SK-N-SH treated with all-trans-retinoic acid at 6 μM for 48 hours (cell line): ENCODE measurements at regions not wholly inside any gene's neighbourhood (a gene's known extent, or its start where the extent isn't known, plus 50 kb on each side); places are given as distances from the start of the nearest gene placed in this dataset.
"Not testable (repeated sequence)": the region's sequence is repeated elsewhere in the genome, so short reads cannot be mapped to it uniquely, and the experiment has no call there.

Experiments used
- ATAC-seq: fragments of 200-7000 bp; cut with Tn5 transposase; 3 replicates; pipeline ENCODE4 v1.9.1; 2020; ENCODE audit warnings: mild to moderate bottlenecking, moderate library complexity
- ARNTL ChIP-seq: fragments of 450-650 bp; formaldehyde crosslinking; IDR thresholded peaks from 2 replicates; pipeline ENCODE4 v1.5.0; 2020; ENCODE audit warnings: low read depth, mild to moderate bottlenecking, moderate library complexity, borderline replicate concordance
- CSDC2 ChIP-seq: fragments of 250-450 bp; sonication (Bioruptor Pico); IDR thresholded peaks from 2 replicates; pipeline ENCODE4 v1.5.0; 2020; ENCODE audit warnings: mild to moderate bottlenecking, moderate library complexity
- ESRRG ChIP-seq: fragments of 250-450 bp; sonication (Bioruptor Pico); IDR thresholded peaks from 2 replicates; pipeline ENCODE4 v1.6.1; 2021; ENCODE audit warnings: mild to moderate bottlenecking
- GLIS3 ChIP-seq: fragments of 250-450 bp; sonication (Bioruptor Pico); IDR thresholded peaks from 2 replicates; pipeline ENCODE4 v1.5.0; 2020; ENCODE audit warnings: mild to moderate bottlenecking, moderate library complexity
- ISL1 ChIP-seq: fragments of 250-450 bp; sonication (Bioruptor Pico); IDR thresholded peaks from 2 replicates; pipeline ENCODE4 v2.1.2; 2022; ENCODE audit warnings: mild to moderate bottlenecking, moderate library complexity
- PATZ1 ChIP-seq: fragments of 250-450 bp; sonication (Bioruptor Pico); IDR thresholded peaks from 2 replicates; pipeline ENCODE4 v1.8.0; 2020; ENCODE audit warnings: mild to moderate bottlenecking, moderate library complexity, borderline replicate concordance
- PPARA ChIP-seq: fragments of 250-450 bp; sonication (Bioruptor Pico); IDR thresholded peaks from 2 replicates; pipeline ENCODE4 v1.5.0; 2020; ENCODE audit warnings: mild to moderate bottlenecking, borderline replicate concordance
- RARB ChIP-seq: fragments of 250-450 bp; sonication (Bioruptor Pico); IDR thresholded peaks from 2 replicates; pipeline ENCODE4 v1.8.0; 2021; ENCODE audit warnings: mild to moderate bottlenecking, moderate library complexity
- SNAI2 ChIP-seq: fragments of 250-450 bp; sonication (Bioruptor Pico); IDR thresholded peaks from 2 replicates; pipeline ENCODE4 v1.5.0; 2020; ENCODE audit warnings: mild to moderate bottlenecking, moderate library complexity
- TCF4 ChIP-seq: fragments of 250-450 bp; sonication (Bioruptor Pico); IDR thresholded peaks from 2 replicates; pipeline ENCODE4 v1.8.0; 2021; ENCODE audit warnings: mild to moderate bottlenecking, moderate library complexity, borderline replicate concordance
- TOX ChIP-seq: fragments of 250-450 bp; sonication (Bioruptor Pico); IDR thresholded peaks from 2 replicates; pipeline ENCODE4 v1.8.0; 2021; ENCODE audit warnings: mild to moderate bottlenecking, moderate library complexity, borderline replicate concordance
- TSHZ2 ChIP-seq: fragments of 250-450 bp; sonication (Bioruptor Pico); IDR thresholded peaks from 2 replicates; pipeline ENCODE4 v1.5.0; 2020; ENCODE audit warnings: mild to moderate bottlenecking, moderate library complexity
- ZC3H10 ChIP-seq: fragments of 250-450 bp; sonication (Bioruptor Pico); IDR thresholded peaks from 2 replicates; pipeline ENCODE4 v1.5.1; 2021; ENCODE audit warnings: mild to moderate bottlenecking, moderate library complexity
- ZFP3 ChIP-seq: fragments of 250-450 bp; sonication (Bioruptor Pico); IDR thresholded peaks from 2 replicates; pipeline ENCODE4 v1.5.0; 2020; ENCODE audit warnings: mild to moderate bottlenecking, moderate library complexity
- ZFP30 ChIP-seq: fragments of 450-650 bp; formaldehyde crosslinking; IDR thresholded peaks from 2 replicates; pipeline ENCODE4 v1.5.0; 2022; ENCODE audit warnings: mild to moderate bottlenecking, moderate library complexity
- ZNF565 ChIP-seq: fragments of 450-650 bp; formaldehyde crosslinking; conservative IDR thresholded peaks from 2 replicates; pipeline ENCODE4 v1.5.0; 2020; ENCODE audit warnings: low read depth, mild to moderate bottlenecking, moderate library complexity
- ZNF70 ChIP-seq: fragments of 450-650 bp; formaldehyde crosslinking; IDR thresholded peaks from 2 replicates; pipeline ENCODE4 v1.5.0; 2020; ENCODE audit warnings: mild to moderate bottlenecking, moderate library complexity
- ZNF8 ChIP-seq: fragments of 450-650 bp; formaldehyde crosslinking; IDR thresholded peaks from 2 replicates; pipeline ENCODE4 v1.5.0; 2020; ENCODE audit warnings: mild to moderate bottlenecking, moderate library complexity
- TF ChIP-seq, protein P1 (sequence below): fragments of 250-450 bp; sonication (Bioruptor Pico); IDR thresholded peaks from 2 replicates; pipeline ENCODE4 v1.8.0; 2021; ENCODE audit warnings: low read depth, mild to moderate bottlenecking, moderate library complexity, borderline replicate concordance
- TF ChIP-seq, protein P2 (sequence below): fragments of 250-450 bp; sonication (Bioruptor Pico); IDR thresholded peaks from 2 replicates; pipeline ENCODE4 v1.5.1; 2021; ENCODE audit warnings: mild to moderate bottlenecking, moderate library complexity
- TF ChIP-seq, protein P3 (sequence below): fragments of 250-450 bp; sonication (Bioruptor Pico); IDR thresholded peaks from 2 replicates; pipeline ENCODE4 v1.5.1; 2020; ENCODE audit warnings: low read depth, mild to moderate bottlenecking, moderate library complexity

GRCh38 chr10:59047180-59047579 lies 129.3 kb upstream of the PHYHIPL start:
- ATAC-seq: no peak
- no peak for TF ChIP-seq PPARA
- TF ChIP-seq CSDC2 (CRISPR knock-in tag): no peak
- no peak for TF ChIP-seq ZNF70 (CRISPR knock-in tag)
- no peak for TF ChIP-seq ISL1 (CRISPR knock-in tag)
- TF ChIP-seq RARB: no peak
- TF ChIP-seq ESRRG: no peak
- TF ChIP-seq TSHZ2 (CRISPR knock-in tag): no peak
- TF ChIP-seq TOX (CRISPR knock-in tag): no peak
- TF ChIP-seq ZNF8 (CRISPR knock-in tag): no peak
- TF ChIP-seq, protein P1, sequence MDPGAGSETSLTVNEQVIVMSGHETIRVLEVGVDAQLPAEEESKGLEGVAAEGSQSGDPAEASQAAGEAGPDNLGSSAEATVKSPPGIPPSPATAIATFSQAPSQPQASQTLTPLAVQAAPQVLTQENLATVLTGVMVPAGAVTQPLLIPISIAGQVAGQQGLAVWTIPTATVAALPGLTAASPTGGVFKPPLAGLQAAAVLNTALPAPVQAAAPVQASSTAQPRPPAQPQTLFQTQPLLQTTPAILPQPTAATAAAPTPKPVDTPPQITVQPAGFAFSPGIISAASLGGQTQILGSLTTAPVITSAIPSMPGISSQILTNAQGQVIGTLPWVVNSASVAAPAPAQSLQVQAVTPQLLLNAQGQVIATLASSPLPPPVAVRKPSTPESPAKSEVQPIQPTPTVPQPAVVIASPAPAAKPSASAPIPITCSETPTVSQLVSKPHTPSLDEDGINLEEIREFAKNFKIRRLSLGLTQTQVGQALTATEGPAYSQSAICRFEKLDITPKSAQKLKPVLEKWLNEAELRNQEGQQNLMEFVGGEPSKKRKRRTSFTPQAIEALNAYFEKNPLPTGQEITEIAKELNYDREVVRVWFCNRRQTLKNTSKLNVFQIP (CRISPR knock-in tag): no peak
- no peak for TF ChIP-seq ZC3H10 (CRISPR knock-in tag)
- TF ChIP-seq ZFP30 (CRISPR knock-in tag): no peak
- no peak for TF ChIP-seq ZNF565 (CRISPR knock-in tag)
- TF ChIP-seq PATZ1 (CRISPR knock-in tag): no peak
- no peak for TF ChIP-seq ARNTL (CRISPR knock-in tag)
- no peak for TF ChIP-seq TCF4 (CRISPR knock-in tag)
- TF ChIP-seq ZFP3 (CRISPR knock-in tag): no peak
- TF ChIP-seq GLIS3: no peak
- no peak for TF ChIP-seq SNAI2 (CRISPR knock-in tag)
- TF ChIP-seq, protein P2, sequence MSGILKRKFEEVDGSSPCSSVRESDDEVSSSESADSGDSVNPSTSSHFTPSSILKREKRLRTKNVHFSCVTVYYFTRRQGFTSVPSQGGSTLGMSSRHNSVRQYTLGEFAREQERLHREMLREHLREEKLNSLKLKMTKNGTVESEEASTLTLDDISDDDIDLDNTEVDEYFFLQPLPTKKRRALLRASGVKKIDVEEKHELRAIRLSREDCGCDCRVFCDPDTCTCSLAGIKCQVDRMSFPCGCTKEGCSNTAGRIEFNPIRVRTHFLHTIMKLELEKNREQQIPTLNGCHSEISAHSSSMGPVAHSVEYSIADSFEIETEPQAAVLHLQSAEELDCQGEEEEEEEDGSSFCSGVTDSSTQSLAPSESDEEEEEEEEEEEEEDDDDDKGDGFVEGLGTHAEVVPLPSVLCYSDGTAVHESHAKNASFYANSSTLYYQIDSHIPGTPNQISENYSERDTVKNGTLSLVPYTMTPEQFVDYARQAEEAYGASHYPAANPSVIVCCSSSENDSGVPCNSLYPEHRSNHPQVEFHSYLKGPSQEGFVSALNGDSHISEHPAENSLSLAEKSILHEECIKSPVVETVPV (CRISPR knock-in tag): no peak

DNA sequence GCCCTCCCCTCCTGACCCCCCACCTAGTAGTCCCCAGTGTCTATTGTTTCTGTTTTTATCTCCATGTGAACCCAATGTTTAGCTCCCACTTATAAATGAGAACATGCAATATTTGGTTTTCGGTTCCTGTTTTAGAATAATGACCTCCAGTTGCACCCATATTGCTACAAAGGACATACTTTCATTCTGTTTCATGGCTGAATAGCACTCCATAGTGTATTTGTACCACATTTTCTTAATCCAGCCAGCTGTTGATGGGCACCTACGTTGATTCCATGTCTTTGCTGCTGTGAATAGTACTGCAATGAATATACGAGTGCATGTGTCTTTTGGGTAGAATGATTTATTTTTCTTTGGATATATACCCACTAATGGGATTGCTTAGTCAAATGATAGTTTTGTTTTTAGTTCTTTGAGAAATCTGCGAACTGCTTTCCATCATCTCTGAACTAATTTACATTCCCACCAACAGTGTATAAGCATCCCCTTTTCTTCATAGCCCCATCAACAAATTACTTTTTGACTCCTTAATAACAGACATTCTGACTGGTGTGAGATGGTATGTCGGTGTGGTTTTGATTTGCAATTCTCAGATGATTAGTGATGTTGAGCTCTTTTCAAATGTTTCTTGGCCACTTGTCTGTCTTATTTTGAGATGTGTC lies 128.4 kb upstream of the PHYHIPL start:
- no peak for ATAC-seq

GRCh38 chr10:59053502-59053901 lies 122.9 kb upstream of the PHYHIPL start:
- not testable (repeated sequence) for ATAC-seq

More for the DNA sequence above, 128.4 kb upstream of the PHYHIPL start:
- TF ChIP-seq, protein P3, sequence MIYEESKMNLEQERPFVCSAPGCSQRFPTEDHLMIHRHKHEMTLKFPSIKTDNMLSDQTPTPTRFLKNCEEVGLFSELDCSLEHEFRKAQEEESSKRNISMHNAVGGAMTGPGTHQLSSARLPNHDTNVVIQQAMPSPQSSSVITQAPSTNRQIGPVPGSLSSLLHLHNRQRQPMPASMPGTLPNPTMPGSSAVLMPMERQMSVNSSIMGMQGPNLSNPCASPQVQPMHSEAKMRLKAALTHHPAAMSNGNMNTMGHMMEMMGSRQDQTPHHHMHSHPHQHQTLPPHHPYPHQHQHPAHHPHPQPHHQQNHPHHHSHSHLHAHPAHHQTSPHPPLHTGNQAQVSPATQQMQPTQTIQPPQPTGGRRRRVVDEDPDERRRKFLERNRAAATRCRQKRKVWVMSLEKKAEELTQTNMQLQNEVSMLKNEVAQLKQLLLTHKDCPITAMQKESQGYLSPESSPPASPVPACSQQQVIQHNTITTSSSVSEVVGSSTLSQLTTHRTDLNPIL (CRISPR knock-in tag): no peak
- TF ChIP-seq, protein P1 (CRISPR knock-in tag): no peak
